ENCODE measurements at regions not wholly inside any gene's neighbourhood (a gene's known extent, or its start where the extent isn't known, plus 50 kb on each side); places are given as distances from the start of the nearest gene placed in this dataset.
"Not testable (repeated sequence)": the region's sequence is repeated elsewhere in the genome, so short reads cannot be mapped to it uniquely, and the experiment has no call there.

- TF ChIP-seq POLR2A (IDR thresholded peaks at IDR 0.05): no peak
- TF ChIP-seq, protein P1, sequence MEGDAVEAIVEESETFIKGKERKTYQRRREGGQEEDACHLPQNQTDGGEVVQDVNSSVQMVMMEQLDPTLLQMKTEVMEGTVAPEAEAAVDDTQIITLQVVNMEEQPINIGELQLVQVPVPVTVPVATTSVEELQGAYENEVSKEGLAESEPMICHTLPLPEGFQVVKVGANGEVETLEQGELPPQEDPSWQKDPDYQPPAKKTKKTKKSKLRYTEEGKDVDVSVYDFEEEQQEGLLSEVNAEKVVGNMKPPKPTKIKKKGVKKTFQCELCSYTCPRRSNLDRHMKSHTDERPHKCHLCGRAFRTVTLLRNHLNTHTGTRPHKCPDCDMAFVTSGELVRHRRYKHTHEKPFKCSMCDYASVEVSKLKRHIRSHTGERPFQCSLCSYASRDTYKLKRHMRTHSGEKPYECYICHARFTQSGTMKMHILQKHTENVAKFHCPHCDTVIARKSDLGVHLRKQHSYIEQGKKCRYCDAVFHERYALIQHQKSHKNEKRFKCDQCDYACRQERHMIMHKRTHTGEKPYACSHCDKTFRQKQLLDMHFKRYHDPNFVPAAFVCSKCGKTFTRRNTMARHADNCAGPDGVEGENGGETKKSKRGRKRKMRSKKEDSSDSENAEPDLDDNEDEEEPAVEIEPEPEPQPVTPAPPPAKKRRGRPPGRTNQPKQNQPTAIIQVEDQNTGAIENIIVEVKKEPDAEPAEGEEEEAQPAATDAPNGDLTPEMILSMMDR (IDR thresholded peaks at IDR 0.05): no peak
- no peak for TF ChIP-seq POLR2AphosphoS5 (IDR thresholded peaks at IDR 0.05)
- no peak for TF ChIP-seq EP300 (IDR thresholded peaks at IDR 0.05)
- H3K4me1 ChIP-seq: no peaks in the 10 kb centered on the region
- no peak overlapping the region for H3K4me3 ChIP-seq
- 83 to 90% (median 86%) methylated on average over 2 of the region's 2 CpGs for WGBS, 5 donors
- no peaks in the 10 kb centered on the region for H3K9me3 ChIP-seq
- intact Hi-C loops (cut with DNase I; ENCODE audit: low total_unique reads): no loop called here
- DNase-seq: no peak
- H3K36me3 ChIP-seq: no peaks in the 10 kb centered on the region
- H3K27me3 ChIP-seq: no peaks in the 10 kb centered on the region
- H3K27ac ChIP-seq: no peak overlapping the region
Observed at GRCh38 chr6:93858213-93858612, 438.9 kb upstream of the EPHA7 start.

- Histone ChIP-seq H3K4me3 (no peak overlapping the region), H3K27me3 (no peaks in the 10 kb centered on the region), H3K27ac (no peak overlapping the region), H3K4me1 (no peaks in the 10 kb centered on the region), H3K36me3 (no peaks in the 10 kb centered on the region), H3K9me3 (no peaks in the 10 kb centered on the region)
- intact Hi-C loops (cut with DNase I; ENCODE audit: low total_unique reads): no loop called here
- DNase-seq: peak in 1 of 2 donors; percentile 7
- TF ChIP-seq EP300 (IDR thresholded peaks at IDR 0.05) (no peak), POLR2AphosphoS5 (IDR thresholded peaks at IDR 0.05) (no peak), POLR2A (IDR thresholded peaks at IDR 0.05) (no peak)
- TF ChIP-seq, protein P1 (IDR thresholded peaks at IDR 0.05): no peak
- WGBS, 5 donors: 53 to 76% (median 66%) methylated on average over 4 of the region's 4 CpGs
Observed at GRCh38 chr6:93849857-93850256, 430.5 kb upstream of the EPHA7 start.

GRCh38 chr6:93848031-93848742, 428.8 kb upstream of the EPHA7 start:
- no peaks in the 10 kb centered on the region for H3K27me3 ChIP-seq
- H3K27ac ChIP-seq: no peak overlapping the region
- no peaks in the 10 kb centered on the region for H3K36me3 ChIP-seq
- no peaks in the 10 kb centered on the region for H3K9me3 ChIP-seq
- no peaks in the 10 kb centered on the region for H3K4me1 ChIP-seq
- DNase-seq: no peak
- intact Hi-C loops (cut with DNase I; ENCODE audit: low total_unique reads): no loop called here
- WGBS, 5 donors: 78 to 89% (median 85%) methylated on average over 5 of the region's 5 CpGs
- TF ChIP-seq POLR2AphosphoS5 (IDR thresholded peaks at IDR 0.05) (no peak), POLR2A (IDR thresholded peaks at IDR 0.05) (no peak), EP300 (IDR thresholded peaks at IDR 0.05) (no peak)
- TF ChIP-seq, protein P1 (IDR thresholded peaks at IDR 0.05): no peak
- H3K4me3 ChIP-seq: no peak overlapping the region

DNA sequence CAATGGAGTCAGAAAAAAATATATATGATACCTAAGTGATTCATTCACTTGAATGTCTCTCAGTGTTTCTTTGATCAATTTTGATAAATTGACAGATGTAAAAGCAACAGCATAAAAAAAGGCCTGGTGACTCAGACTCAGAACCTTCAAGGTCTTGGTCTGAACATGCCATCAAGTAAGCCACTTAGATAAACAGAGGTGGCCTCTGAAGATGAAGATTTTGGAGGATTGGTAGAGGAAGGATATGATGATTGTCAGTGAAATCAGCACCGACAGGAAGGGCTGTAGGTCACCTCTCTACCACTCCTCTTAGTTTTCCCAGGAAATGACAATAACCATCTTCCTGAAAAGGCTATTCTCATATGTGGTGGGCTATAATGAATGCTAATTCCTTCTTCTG, 422.8 kb upstream of the EPHA7 start:
- 76 to 92% (median 81%) methylated on average over 1 of the region's 1 CpG for WGBS, 5 donors
- Histone ChIP-seq H3K27ac (no peak overlapping the region), H3K9me3 (no peaks in the 10 kb centered on the region), H3K4me1 (no peaks in the 10 kb centered on the region), H3K36me3 (no peaks in the 10 kb centered on the region), H3K27me3 (no peaks in the 10 kb centered on the region), H3K4me3 (no peak overlapping the region)
- DNase-seq: no peak
- intact Hi-C loops (cut with DNase I; ENCODE audit: low total_unique reads): no loop called here
- TF ChIP-seq EP300 (IDR thresholded peaks at IDR 0.05) (no peak), POLR2AphosphoS5 (IDR thresholded peaks at IDR 0.05) (no peak), POLR2A (IDR thresholded peaks at IDR 0.05) (no peak)
- TF ChIP-seq, protein P1 (IDR thresholded peaks at IDR 0.05): no peak

DNA sequence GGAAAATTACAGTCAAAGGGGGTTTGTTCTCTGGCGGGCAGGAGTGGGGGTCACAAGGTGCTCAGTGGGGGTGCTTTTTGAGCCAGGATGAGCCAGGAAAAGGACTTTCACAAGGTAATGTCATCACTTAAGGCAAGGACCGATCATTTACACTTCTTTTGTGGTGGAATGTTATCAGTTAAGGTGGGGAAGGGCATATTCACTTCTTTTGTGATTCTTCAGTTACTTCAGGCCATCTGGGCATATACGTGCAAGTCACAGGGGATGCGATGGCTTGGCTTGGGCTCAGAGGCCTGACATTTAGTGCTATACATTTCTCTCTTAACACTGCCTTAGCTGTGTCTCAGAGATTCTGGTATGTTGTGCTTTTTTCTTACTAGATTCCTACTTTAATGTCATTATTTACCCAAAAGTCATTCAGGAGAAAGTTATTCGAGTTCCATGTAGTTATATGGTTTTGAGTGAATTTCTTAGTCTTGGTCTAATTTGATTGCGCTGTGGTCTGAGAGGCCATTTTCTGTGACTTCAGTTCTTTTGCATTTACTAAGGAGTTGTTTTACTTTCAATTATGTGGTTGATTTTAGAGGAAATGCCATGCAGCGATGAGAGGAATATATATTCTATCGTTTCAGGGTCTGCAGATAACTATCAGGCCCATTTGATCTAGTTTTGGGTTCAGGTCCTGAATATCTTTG, 416.2 kb upstream of the EPHA7 start:
- H3K36me3 ChIP-seq; H3K27me3 ChIP-seq; intact Hi-C loops (cut with DNase I; ENCODE audit: low total_unique reads); DNase-seq; H3K4me1 ChIP-seq; H3K4me3 ChIP-seq; H3K27ac ChIP-seq; H3K9me3 ChIP-seq: not testable (repeated sequence)
- whole genome bisulfite sequencing, 5 donors: 87 to 93% (median 92%) methylated on average over 6 to 7 of the region's 8 CpGs

- H3K36me3 ChIP-seq; H3K4me1 ChIP-seq; H3K4me3 ChIP-seq; H3K27ac ChIP-seq; intact Hi-C loops (cut with DNase I; ENCODE audit: low total_unique reads); H3K27me3 ChIP-seq; DNase-seq; H3K9me3 ChIP-seq: not testable (repeated sequence)
- 72 to 87% (median 81%) methylated on average over 8 to 9 of the region's 9 CpGs for WGBS, 5 donors
Observed at GRCh38 chr6:93835026-93835425, 415.7 kb upstream of the EPHA7 start.

DNA sequence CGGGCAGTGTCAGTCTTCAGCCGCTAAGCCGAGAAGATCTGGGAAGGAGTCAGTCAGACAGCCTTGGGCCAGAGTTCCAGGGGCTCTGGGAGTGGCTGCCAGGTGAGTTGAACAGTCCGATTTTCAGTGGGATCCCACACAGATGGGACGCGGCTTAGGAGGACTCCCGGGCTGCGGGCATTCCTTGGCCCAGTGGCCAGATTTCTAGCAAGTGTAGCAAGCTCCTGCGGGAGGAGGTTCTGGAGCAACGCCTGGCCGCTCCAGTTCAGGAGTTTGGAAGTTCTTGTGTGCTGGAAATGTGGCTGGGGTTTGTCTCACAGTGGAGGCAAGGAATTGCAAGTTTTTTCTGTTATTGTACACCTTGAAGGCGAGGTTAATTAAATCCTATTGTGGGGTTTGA, 414.0 kb upstream of the EPHA7 start:
- H3K4me1 ChIP-seq; DNase-seq; intact Hi-C loops (cut with DNase I; ENCODE audit: low total_unique reads); H3K9me3 ChIP-seq; H3K27me3 ChIP-seq; H3K27ac ChIP-seq; H3K4me3 ChIP-seq; H3K36me3 ChIP-seq: not testable (repeated sequence)
- 80 to 85% (median 84%) methylated on average over 4 to 9 of the region's 12 CpGs for WGBS, 5 donors
